Vagina (tissue), 2 donors: ENCODE measurements at regions not wholly inside any gene's neighbourhood (a gene's known extent, or its start where the extent isn't known, plus 50 kb on each side); places are given as distances from the start of the nearest gene placed in this dataset.

Source experiments
- POLR2A ChIP-seq, 2 donors: fragments of 450-650 bp; IDR thresholded peaks; one replicate each; pipeline ENCODE4 v1.6.1; 2017; ENCODE audit warnings: antibody characterized with exemption in 2 of 2, mild to moderate bottlenecking in 2 of 2, moderate library complexity in 2 of 2
- TF ChIP-seq, protein P1 (sequence below), 3 experiments: fragments of 450-650 bp in 2 of 3; fragments of 200-600 bp in 1 of 3; sonication (generic) in 1 of 3; IDR thresholded peaks; one replicate each; pipeline ENCODE4 v1.5.1; 2017 to 2019; ENCODE audit warnings: antibody characterized with exemption in 3 of 3, mild to moderate bottlenecking in 2 of 3, moderate library complexity in 2 of 3

DNA sequence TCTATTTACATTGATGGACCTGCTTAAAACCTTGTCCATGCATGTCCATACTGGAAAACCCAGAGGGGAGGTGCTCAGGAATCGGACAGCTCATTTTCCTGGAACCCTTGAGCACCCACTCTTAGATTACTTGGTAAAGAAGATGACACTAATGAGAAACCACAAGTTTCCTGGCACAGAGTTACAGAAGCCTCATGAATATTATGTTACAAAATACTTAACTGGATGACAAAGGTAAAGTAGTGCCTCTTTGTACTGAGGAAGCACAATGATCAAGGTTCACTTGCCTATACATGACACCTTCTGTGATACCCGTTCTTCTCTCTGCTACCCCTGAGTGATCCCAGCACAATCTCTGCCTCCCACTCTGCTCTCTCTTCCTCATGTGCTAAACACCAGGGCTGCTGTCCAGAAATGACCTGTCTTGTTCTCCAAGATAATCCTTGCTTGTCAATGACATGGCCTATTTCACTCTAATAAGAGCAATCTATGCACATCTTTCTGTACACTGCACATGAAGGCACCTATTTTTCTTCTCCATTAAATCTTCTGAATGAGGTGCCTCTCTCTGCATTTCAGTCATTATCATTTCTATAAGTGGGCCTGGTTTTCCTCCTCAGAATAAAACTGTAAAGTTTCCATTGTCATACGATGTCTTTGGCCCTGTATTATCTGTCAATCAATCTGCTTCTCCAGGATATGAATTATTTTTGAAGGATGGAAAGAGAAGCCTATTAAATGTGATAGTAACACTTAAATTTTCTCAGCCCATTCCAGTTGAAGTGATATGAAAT, 684.0 kb upstream of the ACO1 start:
- TF ChIP-seq, protein P1, sequence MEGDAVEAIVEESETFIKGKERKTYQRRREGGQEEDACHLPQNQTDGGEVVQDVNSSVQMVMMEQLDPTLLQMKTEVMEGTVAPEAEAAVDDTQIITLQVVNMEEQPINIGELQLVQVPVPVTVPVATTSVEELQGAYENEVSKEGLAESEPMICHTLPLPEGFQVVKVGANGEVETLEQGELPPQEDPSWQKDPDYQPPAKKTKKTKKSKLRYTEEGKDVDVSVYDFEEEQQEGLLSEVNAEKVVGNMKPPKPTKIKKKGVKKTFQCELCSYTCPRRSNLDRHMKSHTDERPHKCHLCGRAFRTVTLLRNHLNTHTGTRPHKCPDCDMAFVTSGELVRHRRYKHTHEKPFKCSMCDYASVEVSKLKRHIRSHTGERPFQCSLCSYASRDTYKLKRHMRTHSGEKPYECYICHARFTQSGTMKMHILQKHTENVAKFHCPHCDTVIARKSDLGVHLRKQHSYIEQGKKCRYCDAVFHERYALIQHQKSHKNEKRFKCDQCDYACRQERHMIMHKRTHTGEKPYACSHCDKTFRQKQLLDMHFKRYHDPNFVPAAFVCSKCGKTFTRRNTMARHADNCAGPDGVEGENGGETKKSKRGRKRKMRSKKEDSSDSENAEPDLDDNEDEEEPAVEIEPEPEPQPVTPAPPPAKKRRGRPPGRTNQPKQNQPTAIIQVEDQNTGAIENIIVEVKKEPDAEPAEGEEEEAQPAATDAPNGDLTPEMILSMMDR (IDR thresholded peaks at IDR 0.05) = no peak
- no peak for TF ChIP-seq POLR2A (IDR thresholded peaks at IDR 0.05)
